Sigmoid colon (tissue), 4 donors: ENCODE measurements at regions not wholly inside any gene's neighbourhood (a gene's known extent, or its start where the extent isn't known, plus 50 kb on each side); places are given as distances from the start of the nearest gene placed in this dataset.

Experiments
- EP300 ChIP-seq, 4 donors: sonication (generic); formaldehyde crosslinking; IDR thresholded peaks; one replicate each; pipeline ENCODE4 v1.6.1; 2017; ENCODE audit warnings: antibody characterized with exemption in 4 of 4
- POLR2A ChIP-seq, 2 donors: fragments of 450-650 bp; IDR thresholded peaks; one replicate each; pipeline ENCODE4 v1.6.1; 2016; ENCODE audit warnings: antibody characterized with exemption in 2 of 2, mild to moderate bottlenecking in 2 of 2, moderate library complexity in 2 of 2
- POLR2AphosphoS5 ChIP-seq, 4 donors: sonication (generic); formaldehyde crosslinking; IDR thresholded peaks; one replicate each; pipeline ENCODE4 v1.6.1; 2017; ENCODE audit warnings: antibody characterized with exemption in 4 of 4
- TF ChIP-seq, protein P1 (sequence below), 4 experiments: fragments of 450-650 bp in 3 of 4; fragments of 200-600 bp in 1 of 4; IDR thresholded peaks; one replicate each; pipeline ENCODE4 v1.5.1; 2016 to 2019; ENCODE audit warnings: antibody characterized with exemption in 4 of 4, mild to moderate bottlenecking in 3 of 4, moderate library complexity in 2 of 4

DNA sequence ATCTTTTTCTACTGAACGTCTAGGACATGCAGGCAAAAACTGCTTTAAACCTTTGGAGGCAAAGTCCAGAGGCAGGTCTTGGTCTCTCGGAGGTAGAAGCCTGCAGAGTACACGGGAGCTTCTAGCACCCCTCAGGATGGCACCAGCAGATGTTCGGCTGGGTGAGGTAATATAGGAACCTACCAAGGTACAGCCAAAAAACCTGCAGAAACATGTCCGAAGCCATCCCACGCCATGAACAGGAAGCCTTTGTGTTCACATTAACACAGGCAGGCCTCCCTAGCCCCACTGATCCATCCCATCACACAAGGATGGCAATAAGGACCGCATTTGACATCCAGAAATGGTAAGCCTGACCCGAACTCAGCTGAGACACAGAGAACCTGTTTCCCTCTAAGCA is 157.9 kb upstream of the HES1 start:
- TF ChIP-seq, protein P1, sequence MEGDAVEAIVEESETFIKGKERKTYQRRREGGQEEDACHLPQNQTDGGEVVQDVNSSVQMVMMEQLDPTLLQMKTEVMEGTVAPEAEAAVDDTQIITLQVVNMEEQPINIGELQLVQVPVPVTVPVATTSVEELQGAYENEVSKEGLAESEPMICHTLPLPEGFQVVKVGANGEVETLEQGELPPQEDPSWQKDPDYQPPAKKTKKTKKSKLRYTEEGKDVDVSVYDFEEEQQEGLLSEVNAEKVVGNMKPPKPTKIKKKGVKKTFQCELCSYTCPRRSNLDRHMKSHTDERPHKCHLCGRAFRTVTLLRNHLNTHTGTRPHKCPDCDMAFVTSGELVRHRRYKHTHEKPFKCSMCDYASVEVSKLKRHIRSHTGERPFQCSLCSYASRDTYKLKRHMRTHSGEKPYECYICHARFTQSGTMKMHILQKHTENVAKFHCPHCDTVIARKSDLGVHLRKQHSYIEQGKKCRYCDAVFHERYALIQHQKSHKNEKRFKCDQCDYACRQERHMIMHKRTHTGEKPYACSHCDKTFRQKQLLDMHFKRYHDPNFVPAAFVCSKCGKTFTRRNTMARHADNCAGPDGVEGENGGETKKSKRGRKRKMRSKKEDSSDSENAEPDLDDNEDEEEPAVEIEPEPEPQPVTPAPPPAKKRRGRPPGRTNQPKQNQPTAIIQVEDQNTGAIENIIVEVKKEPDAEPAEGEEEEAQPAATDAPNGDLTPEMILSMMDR (IDR thresholded peaks at IDR 0.05), result no peak
- TF ChIP-seq EP300 (IDR thresholded peaks at IDR 0.05) (no peak), POLR2A (IDR thresholded peaks at IDR 0.05) (no peak), POLR2AphosphoS5 (IDR thresholded peaks at IDR 0.05) (no peak)
